GM18507 (cell line): ENCODE measurements at regions not wholly inside any gene's neighbourhood (a gene's known extent, or its start where the extent isn't known, plus 50 kb on each side); places are given as distances from the start of the nearest gene placed in this dataset.

ENCODE experiments used
- DNase-seq: peaks from one replicate; pipeline ENCODE4 v3.0.0; 2011; ENCODE audit warnings: low read depth; ENCODE audit not compliant: insufficient read length; ENCODE audit errors: extremely low spot score
- FAIRE-seq: peaks from 2 replicates; lab custom pipeline; 2011; peaks lifted over from hg19 to GRCh38; lab: Jason Lieb, UNC

- no peak for DNase-seq
- no peak for FAIRE-seq
Observed at GRCh38 chr2:103103678-103104077, 341.8 kb downstream of the TMEM182 start.

DNA sequence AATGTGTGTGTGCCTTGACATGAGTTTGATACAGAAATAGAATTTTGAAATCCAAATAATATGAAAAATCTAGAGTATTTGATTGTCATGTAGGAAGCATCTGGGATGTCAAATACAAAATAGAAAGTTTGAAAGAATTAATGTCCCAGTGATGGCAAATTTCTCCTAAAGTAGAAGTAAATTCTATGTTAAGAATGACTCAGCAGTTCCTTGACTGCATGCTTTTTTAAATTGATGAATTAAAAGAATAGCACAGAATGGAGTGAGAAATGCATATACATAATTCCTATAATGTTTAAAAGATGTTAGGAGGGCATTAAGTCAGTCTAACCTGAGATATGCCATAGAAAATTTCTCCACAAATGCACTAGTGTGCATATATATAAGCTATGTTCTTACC lies 357.5 kb downstream of the TMEM182 start:
- FAIRE-seq (no peak), DNase-seq (no peak)

DNA sequence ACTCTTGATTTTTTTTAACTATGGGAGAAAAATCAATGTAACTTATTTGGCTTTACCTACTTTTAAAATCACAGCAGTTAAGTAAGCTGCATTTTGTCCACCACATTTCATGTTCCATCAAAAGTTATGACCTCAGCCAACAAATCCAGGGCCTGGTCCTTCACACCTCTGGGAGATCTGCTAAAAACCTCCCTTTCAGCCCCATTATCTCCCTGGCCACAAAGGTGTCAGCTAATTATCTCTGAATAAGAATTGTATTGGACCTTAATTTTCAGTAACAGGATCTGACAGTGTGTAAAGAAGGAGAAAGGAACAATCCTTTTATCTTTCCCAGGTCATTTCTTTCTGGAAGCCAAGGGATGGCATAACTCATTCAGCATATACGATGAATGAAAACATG lies 359.3 kb downstream of the TMEM182 start:
- DNase-seq (no peak), FAIRE-seq (no peak)

- FAIRE-seq = no peak
- DNase-seq = no peak
Observed at GRCh38 chr2:103123516-103123915, 361.7 kb downstream of the TMEM182 start.

DNA sequence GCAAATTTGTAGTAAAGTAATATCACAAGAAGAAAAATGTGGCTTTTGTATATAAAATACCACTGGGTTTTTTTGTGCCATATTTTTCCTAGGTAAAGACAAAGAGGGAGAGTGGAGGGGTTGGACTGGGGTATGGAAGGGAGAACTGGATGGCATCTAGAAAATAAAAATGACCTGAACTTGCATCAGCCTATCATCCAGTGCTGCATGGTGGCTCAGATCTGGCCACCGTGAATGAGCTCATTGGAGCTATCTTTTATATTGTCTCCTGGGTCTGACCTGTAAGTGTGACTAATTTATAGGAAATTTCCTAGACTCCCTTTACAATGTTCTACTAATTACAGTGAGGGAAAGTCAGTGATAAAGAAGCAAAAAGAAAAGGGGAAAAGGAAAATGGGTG lies 369.0 kb downstream of the TMEM182 start:
- no peak for DNase-seq
- no peak for FAIRE-seq

DNA sequence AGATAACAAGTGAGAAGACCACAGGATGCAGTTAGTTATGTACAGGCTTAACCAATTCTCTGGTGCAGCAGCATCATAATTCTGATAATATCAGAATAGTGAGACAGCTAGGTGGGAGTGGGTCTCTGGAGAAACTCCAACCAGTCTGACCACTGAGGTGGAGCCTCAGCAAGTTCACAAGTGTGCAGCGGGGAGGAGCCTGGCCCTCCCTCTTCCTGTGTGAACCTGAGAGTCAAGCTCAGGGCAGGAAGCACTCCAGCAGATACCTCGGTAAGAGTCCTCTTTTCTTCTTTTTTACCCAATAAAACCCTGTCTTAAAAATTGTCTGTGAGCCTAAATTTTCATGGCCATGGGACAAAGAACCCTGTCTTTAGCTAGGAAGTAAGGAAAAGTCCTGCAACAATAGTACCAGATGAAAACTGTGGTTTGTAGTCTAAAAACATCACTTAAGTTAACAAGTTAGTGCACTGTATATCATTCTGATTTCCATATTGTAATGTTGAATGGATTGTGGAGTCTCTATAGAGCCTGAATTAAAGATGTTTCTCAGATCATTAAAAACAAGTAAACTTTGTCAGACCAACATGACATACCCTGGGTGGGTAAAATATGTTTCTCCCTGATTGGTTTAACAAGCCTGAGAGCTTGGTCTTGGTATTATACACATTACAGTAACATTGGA lies 370.8 kb downstream of the TMEM182 start:
- FAIRE-seq = peak; percentile 65
- DNase-seq = peak; percentile 3

- DNase-seq = no peak
- FAIRE-seq = no peak
Observed at GRCh38 chr2:103135679-103136078, 373.8 kb downstream of the TMEM182 start.

- DNase-seq = peak; percentile 1
- FAIRE-seq = peak; percentile 45
Observed at GRCh38 chr2:103138123-103138901, 376.5 kb downstream of the TMEM182 start.

DNA sequence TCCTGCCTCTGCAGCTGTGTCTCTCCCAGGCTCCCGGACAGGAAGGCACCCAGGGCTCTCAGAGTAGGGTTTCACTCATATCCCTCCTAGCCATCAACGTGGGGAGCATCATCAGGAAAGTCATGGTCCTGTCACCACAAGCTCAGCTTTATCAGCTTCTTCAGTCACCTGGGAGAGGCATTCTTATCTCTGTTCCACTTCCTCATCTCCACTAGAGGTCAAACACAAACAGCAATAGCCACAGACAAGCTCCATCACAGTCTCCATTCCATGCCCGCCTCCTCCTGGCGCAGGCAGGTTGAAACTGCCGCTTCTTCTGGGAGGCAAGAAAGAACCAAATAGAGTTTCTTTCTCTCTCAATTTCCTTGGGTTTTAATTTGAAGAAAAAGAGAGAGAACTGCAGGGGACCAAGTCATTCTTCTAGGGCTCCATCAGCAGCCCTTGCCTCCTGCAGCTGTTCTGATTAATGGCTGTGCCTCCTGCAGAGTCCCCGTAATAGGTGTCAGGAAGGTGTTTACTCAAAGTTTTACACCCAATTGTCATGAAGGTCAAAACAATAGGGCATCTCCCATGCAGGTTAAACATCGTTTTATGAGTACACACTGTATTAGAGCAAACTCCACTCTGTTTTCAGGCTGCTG lies 377.9 kb downstream of the TMEM182 start:
- FAIRE-seq = no peak
- no peak for DNase-seq

DNA sequence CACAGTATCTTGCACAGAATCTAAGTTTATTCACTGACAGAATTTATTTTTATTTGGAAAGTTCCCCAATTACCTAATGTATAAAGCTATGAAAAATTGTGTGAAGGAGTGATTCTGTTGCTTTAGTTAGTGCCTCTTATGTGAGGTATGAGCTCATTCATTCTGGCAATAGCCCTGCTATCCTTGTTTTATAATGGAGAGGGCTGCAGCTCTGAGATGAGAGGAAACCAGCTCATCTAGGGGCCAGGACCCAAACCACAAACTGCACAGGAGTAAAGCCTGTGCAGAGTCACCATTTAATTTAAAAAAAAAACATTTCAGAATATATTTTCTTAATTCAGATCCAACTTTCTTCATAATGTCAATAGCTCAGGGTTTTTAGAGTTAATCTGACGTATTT lies 383.0 kb downstream of the TMEM182 start:
- DNase-seq (no peak), FAIRE-seq (no peak)

DNA sequence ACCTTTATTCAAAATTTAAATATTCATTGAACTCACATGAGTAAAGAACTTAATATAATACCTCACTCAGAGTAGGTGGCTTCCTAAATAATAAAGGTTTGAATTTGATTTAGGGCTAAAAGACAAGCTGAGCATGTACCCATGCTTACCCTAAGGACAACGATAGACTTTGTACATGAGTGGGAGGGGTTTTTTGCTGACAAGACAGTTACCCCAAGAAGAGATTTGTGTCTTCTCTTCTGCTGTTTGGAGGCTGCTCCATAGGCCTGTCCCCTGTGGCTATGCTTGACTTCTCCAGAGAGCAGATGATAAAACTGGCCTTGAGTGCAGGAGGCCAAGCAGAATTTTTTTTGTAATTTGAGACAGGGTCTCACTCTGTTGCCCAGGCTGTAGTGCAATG lies 383.9 kb downstream of the TMEM182 start:
- DNase-seq (no peak), FAIRE-seq (no peak)

DNA sequence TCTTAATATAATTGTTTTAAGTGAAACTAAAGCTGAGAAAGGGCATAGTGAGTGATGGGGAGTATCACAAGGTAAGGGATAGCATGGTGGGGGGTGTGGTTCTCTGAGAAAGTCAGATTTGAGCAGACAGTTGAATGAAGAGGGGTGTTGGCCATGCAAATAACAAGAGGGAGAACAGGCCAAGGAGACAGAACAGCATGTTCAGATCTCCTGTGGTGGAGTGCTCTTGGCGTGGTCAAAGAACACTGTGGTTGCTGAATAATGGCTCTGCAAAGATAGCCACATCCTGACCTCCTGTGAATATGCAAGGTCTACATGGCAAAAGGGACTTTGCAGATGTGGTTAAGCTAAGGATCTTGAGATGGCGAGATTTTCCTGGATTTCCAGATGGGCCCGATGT lies 389.2 kb downstream of the TMEM182 start:
- FAIRE-seq (no peak), DNase-seq (no peak)

DNA sequence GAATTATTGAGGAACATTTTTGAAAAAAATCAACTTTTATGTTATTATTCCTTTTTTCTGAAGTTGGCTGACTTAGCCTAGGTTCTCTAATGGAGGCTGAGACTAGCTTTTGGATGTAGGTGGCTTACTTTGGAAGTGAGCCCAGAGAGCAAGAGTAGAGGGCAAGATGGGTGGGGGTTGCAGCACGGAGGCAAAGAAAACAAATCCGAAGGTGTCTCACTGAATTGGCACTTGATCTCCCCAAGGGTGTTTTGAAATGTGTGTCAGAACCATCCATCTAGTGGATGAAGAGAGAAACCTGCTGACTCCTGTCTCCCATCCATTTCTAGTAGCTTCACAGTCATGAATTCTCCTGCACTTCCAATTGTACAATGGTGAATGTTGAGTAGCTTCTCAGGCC lies 390.7 kb downstream of the TMEM182 start:
- DNase-seq (no peak), FAIRE-seq (no peak)

DNA sequence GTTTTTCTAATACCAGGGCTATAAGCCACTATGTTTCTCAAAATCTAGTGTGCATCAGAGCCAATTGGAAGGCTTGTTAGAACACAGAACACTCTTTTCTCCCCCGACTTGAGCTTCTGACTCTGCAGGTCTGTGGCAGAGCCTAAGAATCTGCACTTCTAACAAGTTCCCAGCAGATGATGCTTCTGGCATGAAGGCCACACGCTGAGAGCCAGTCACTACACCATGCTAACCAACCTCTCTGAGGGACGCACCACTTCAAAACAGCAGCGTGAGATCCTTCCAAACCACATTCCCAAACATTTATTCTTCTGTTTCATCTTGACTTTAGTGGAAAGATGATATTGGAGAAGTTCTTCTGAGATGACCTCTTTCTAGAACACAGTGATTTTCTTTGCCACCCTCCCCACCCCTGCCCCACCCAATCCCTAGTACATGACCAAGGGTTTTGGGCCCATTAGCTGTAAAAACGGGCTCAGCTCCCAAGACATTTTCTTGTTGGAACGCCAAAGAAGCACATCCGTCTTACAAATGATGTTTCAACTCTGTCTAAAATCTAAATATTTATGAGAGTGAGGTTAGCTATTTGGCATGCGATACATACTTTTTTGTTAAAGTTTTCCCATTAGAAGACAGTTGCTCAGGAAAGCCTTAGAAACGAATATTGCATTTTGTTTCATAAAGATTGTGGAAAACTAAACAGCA lies 391.9 kb downstream of the TMEM182 start:
- DNase-seq (no peak), FAIRE-seq (no peak)

DNA sequence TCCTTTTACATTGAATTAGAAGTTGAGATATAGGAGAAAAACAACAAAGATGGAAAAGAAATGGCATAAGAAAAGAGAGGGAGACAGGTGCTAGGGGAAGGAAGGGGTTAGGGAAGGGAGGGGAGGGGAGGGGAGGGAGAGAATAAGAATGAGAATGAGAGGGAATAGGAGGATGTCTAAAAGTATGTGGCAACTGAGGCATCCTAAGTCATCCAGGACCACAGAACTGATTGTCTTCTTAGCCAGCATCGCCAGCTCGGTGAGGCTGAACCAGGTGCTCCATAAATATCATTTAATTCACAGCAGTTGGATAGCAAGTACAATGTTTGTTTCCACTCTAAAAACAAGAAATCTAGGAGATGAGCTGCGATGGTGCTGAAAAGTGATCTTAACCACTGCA lies 393.5 kb downstream of the TMEM182 start:
- FAIRE-seq = no peak

DNA sequence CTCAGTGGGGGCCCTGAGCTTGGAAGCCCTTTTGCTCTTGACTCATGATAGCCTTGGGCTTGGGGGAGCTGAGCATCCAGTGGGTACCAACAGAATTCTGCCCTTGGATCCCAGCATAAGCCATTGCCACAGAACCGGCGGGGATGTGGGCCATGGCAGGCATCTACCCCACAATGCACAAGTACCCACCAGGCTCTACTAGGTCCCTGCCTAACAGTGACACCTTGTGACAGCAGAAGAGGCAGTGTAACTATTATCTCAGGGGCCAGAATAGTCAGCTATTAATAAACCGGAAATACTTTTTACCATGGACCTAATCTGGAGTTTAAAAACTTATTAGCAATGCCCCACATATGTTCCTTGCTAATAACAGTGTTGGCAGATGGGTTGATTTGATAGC lies 397.2 kb downstream of the TMEM182 start:
- FAIRE-seq = no peak
- DNase-seq = no peak

More for the DNA sequence above, 393.5 kb downstream of the TMEM182 start:
- no peak for DNase-seq

DNA sequence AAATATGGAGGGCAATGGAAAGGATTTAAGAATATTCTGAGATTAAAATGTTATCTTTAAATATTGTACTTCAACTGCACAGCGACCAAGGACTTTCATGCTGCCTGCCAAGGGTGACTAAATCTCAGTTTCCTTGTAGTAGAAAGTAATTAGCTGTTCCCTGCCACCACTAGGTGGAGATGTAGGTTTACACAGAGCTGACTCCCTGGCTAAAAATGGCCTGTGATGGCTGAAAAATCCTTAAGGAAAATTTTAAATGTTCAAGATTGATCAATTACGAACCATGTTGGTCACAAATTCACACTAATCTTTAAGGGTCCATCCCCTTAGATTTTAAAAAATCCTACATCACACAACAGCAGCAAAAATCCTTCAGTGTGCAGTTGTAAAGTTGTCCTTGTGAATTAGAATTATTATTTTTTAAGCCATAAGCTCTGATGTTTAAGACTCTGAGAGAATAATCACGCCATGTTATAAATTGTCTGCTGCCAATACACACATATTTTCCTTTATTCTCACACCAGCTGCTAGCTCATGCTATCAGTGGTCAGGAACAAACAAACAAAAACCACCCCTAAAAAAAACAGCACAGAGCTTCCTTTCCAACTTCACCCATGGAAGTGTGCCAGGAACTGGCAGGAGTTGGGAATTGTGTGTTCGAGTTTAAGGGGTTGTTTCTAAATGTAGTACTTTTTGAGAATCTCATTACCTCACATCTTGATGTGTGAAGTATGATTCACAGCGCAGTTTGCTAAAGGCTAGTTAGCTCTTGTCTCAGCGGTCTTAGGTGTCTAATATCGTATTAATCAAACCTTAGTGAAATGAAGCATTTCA lies 399.8 kb downstream of the TMEM182 start:
- peak; percentile 5 for DNase-seq
- FAIRE-seq = peak; percentile 67

DNA sequence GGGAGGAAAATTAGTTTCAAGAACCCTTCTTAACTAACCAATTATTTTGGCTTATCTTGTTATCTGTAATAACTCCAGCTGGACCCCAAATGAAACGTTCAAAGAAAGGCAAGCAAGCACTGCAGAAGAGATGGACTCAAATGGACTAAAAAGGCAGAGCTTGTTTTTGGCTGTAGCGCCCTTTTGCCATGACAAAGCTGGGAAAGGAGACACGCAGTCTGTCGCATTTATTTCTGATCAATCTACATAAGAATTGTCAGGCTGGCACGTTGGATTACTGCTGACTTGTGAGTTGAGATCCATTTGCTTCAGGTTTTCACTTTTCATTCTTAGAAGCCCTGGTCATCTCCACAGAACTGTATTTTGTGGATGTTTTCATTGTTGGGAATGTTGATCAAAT lies 402.9 kb downstream of the TMEM182 start:
- FAIRE-seq = no peak
- DNase-seq = no peak

GRCh38 chr2:103165836-103166235 lies 404.0 kb downstream of the TMEM182 start:
- DNase-seq (no peak), FAIRE-seq (no peak)
